ENCODE measurements at regions not wholly inside any gene's neighbourhood (a gene's known extent, or its start where the extent isn't known, plus 50 kb on each side); places are given as distances from the start of the nearest gene placed in this dataset.
"Not testable (repeated sequence)": the region's sequence is repeated elsewhere in the genome, so short reads cannot be mapped to it uniquely, and the experiment has no call there.

GRCh38 chr10:118873738-118874105, 119.0 kb upstream of the CACUL1 start:
- TF ChIP-seq EP300 (IDR thresholded peaks at IDR 0.05) = no peak
- TF ChIP-seq POLR2AphosphoS5 (IDR thresholded peaks at IDR 0.05) = no peak
- TF ChIP-seq, protein P1, sequence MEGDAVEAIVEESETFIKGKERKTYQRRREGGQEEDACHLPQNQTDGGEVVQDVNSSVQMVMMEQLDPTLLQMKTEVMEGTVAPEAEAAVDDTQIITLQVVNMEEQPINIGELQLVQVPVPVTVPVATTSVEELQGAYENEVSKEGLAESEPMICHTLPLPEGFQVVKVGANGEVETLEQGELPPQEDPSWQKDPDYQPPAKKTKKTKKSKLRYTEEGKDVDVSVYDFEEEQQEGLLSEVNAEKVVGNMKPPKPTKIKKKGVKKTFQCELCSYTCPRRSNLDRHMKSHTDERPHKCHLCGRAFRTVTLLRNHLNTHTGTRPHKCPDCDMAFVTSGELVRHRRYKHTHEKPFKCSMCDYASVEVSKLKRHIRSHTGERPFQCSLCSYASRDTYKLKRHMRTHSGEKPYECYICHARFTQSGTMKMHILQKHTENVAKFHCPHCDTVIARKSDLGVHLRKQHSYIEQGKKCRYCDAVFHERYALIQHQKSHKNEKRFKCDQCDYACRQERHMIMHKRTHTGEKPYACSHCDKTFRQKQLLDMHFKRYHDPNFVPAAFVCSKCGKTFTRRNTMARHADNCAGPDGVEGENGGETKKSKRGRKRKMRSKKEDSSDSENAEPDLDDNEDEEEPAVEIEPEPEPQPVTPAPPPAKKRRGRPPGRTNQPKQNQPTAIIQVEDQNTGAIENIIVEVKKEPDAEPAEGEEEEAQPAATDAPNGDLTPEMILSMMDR (IDR thresholded peaks at IDR 0.05) = no peak
- no peak for TF ChIP-seq POLR2A (IDR thresholded peaks at IDR 0.05)
- no peaks in the 10 kb centered on the region for H3K9me3 ChIP-seq
- no peak overlapping the region for H3K27ac ChIP-seq
- intact Hi-C loops (cut with DNase I) = no loop called here
- no peaks in the 10 kb centered on the region for H3K36me3 ChIP-seq
- WGBS, 2 donors = 78 to 88% methylated on average over 2 of the region's 2 CpGs
- DNase-seq = no peak
- H3K27me3 ChIP-seq = no peaks in the 10 kb centered on the region
- peaks cover 0 to 23% (median 16%) of the 10 kb centered on the region in 4 donors for H3K4me1 ChIP-seq
- H3K4me3 ChIP-seq = no peak overlapping the region

DNA sequence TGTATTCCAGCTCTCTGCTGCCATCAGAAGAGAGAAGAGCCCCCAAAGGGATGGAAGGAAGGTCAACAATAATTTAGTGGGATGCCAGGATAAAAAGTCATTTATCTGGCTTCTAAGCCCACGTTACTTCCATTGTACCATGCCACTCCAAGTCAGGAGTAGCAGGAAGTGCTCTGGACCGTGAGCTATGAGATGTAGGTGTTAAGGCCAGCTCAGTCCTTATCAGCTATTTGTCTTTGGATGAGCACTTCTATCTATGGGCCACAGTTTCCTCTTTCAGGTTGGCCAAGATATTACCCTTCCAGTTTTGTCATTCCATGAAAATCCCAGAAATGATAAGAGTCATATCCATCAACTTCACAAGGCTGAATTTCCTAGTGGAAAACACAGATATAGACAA, 119.4 kb upstream of the CACUL1 start:
- no peak for DNase-seq
- WGBS, 2 donors = 75 to 76% methylated on average over 2 of the region's 2 CpGs
- no peaks in the 10 kb centered on the region for H3K9me3 ChIP-seq
- peaks cover 0 to 23% (median 16%) of the 10 kb centered on the region in 4 donors for H3K4me1 ChIP-seq
- TF ChIP-seq EP300 (IDR thresholded peaks at IDR 0.05) (no peak), POLR2AphosphoS5 (IDR thresholded peaks at IDR 0.05) (no peak), POLR2A (IDR thresholded peaks at IDR 0.05) (no peak)
- TF ChIP-seq, protein P1 (IDR thresholded peaks at IDR 0.05) = no peak
- no peak overlapping the region for H3K27ac ChIP-seq
- no peaks in the 10 kb centered on the region for H3K36me3 ChIP-seq
- no peak overlapping the region for H3K4me3 ChIP-seq
- H3K27me3 ChIP-seq = no peaks in the 10 kb centered on the region
- intact Hi-C loops (cut with DNase I) = no loop called here

DNA sequence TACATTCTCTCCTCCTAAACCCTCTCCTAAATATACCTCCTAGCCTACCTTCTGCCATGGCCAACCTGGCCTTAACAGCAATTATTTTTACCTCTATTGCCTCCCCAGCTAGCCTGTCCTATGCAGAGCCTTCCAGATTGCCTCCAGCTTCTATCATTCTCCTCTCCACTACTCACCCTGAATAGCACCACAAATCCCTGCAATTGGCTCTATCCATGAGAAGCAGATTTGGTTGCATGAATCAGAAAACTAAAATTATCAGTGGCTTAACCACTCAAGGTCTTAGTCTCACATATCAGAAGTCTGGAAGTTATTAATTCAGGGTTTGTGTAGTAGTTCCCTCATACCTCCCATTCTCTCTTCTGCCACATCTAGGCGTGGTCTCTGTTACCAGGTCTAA, 120.3 kb upstream of the CACUL1 start:
- no peaks in the 10 kb centered on the region for H3K9me3 ChIP-seq
- no peak overlapping the region for H3K4me3 ChIP-seq
- intact Hi-C loops (cut with DNase I) = no loop called here
- TF ChIP-seq EP300 (IDR thresholded peaks at IDR 0.05) (no peak), POLR2AphosphoS5 (IDR thresholded peaks at IDR 0.05) (no peak), POLR2A (IDR thresholded peaks at IDR 0.05) (no peak)
- TF ChIP-seq, protein P1 (IDR thresholded peaks at IDR 0.05) = no peak
- no peaks in the 10 kb centered on the region for H3K36me3 ChIP-seq
- no peak for DNase-seq
- H3K27ac ChIP-seq = no peak overlapping the region
- H3K27me3 ChIP-seq = no peaks in the 10 kb centered on the region
- WGBS, 2 donors = 74 to 79% methylated on average over 1 of the region's 1 CpG
- peaks cover 0 to 23% (median 16%) of the 10 kb centered on the region in 4 donors for H3K4me1 ChIP-seq

DNA sequence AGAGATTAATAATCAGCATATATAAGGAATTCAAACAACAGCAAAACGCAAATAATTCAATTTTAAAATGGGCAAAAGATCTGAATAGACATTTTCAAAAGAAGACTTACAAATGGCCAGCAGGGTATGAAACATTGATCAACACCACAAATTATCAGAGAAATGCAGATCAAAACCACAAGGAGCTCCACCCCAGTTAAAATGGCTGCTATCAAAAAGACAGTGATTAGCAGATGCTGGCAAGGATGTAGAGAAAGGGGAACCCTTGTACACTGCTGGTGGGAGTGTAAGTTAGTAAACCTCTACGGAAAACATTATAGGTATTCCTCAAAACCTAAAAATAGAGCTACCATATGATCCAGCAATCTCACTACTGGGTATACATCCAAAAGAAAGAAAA, 128.0 kb upstream of the CACUL1 start:
- TF ChIP-seq, protein P1 (IDR thresholded peaks at IDR 0.05) = no peak
- TF ChIP-seq EP300 (IDR thresholded peaks at IDR 0.05) = no peak
- TF ChIP-seq POLR2AphosphoS5 (IDR thresholded peaks at IDR 0.05) = no peak
- no peak for TF ChIP-seq POLR2A (IDR thresholded peaks at IDR 0.05)
- Histone ChIP-seq H3K9me3 (no peaks in the 10 kb centered on the region), H3K4me3 (no peak overlapping the region), H3K27ac (no peak overlapping the region), H3K4me1 (no peaks in the 10 kb centered on the region), H3K36me3 (no peaks in the 10 kb centered on the region), H3K27me3 (no peaks in the 10 kb centered on the region)
- intact Hi-C loops (cut with DNase I) = no loop called here
- 96% methylated on average over 2 of the region's 2 CpGs for WGBS, 2 donors
- no peak for DNase-seq

DNA sequence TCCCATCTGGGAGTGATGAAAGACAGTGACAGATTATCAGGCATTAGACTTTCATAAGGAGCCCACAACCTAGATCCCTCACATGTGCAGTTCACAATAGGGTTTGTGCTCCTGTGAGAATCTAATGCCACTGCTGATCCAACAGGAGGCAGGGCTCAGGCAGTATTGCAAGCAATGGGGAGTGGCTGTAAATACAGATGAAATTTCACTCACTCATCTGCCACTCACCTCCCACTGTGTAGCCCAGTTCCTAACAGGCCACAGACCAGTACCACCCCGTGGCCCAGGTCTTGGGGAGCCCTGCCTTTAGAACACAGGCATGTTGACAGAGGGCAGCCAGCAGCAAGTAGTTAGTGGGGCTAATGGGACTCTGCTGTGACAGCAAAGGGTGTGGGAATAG, 137.3 kb upstream of the NANOS1 start:
- H3K4me1 ChIP-seq = no peaks in the 10 kb centered on the region
- TF ChIP-seq, protein P1 (IDR thresholded peaks at IDR 0.05) = no peak
- TF ChIP-seq POLR2AphosphoS5 (IDR thresholded peaks at IDR 0.05) = no peak
- no peak for TF ChIP-seq POLR2A (IDR thresholded peaks at IDR 0.05)
- no peak for TF ChIP-seq EP300 (IDR thresholded peaks at IDR 0.05)
- no peaks in the 10 kb centered on the region for H3K9me3 ChIP-seq
- no peaks in the 10 kb centered on the region for H3K36me3 ChIP-seq
- no peak overlapping the region for H3K27ac ChIP-seq
- H3K4me3 ChIP-seq = no peak overlapping the region
- intact Hi-C loops (cut with DNase I) = no loop called here
- 18 to 48% methylated on average over 1 of the region's 1 CpG for WGBS, 2 donors
- no peak for DNase-seq
- H3K27me3 ChIP-seq = no peaks in the 10 kb centered on the region

GRCh38 chr10:118894891-118895290, 134.6 kb upstream of the NANOS1 start:
- H3K27me3 ChIP-seq; H3K4me3 ChIP-seq; H3K4me1 ChIP-seq; intact Hi-C loops (cut with DNase I); H3K9me3 ChIP-seq; H3K36me3 ChIP-seq; DNase-seq; H3K27ac ChIP-seq: not testable (repeated sequence)
- 95 to 96% methylated on average over 23 to 25 of the region's 25 CpGs for WGBS, 2 donors
